NOMO-1 (cell line): ENCODE measurements at regions not wholly inside any gene's neighbourhood (a gene's known extent, or its start where the extent isn't known, plus 50 kb on each side); places are given as distances from the start of the nearest gene placed in this dataset.
"Not testable (repeated sequence)": the region's sequence is repeated elsewhere in the genome, so short reads cannot be mapped to it uniquely, and the experiment has no call there.

Source experiments
- DNase-seq, 2 experiments: peaks; one replicate each; lab custom pipeline; 2025; ENCODE audit not compliant: unreplicated experiment in 2 of 2; lab: John Stamatoyannopoulos, UW

- DNase-seq = no peak
Observed at GRCh38 chr2:159880729-159881128, 82.7 kb upstream of the CD302 start.

DNA sequence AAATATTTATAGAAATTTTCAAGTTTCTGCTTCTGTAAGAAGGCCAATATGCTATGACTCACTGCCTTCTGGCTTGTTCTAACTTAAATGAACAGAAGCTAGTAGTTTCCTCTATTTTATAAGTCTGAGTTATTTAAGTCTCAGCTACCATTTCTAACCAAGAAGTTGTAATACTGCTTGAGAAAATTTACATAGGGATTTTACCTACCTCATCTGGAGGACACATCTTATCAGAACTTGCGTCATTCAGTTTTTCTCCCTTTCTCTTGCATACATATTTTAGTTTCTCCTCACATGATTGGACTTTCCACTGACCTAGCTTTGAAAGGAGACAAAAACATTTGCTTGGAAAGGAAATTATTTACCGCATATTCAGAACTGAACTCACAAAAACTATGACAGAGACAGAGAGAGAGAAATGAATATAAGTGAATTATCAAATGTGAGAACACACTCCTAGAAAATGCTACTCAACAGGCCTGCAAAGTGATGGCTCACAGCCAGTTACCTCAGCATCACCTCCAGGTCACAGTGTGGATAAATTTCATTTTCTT lies 81.1 kb upstream of the CD302 start:
- DNase-seq = no peak

- DNase-seq = peak in 1 of 2 experiments; percentile 3
Observed at GRCh38 chr2:159875083-159875482, 77.1 kb upstream of the CD302 start.

GRCh38 chr2:159873258-159873657 lies 75.2 kb upstream of the CD302 start:
- peak; percentile 51 to 54 for DNase-seq

GRCh38 chr2:159872353-159872752 lies 74.3 kb upstream of the CD302 start:
- no peak for DNase-seq

DNA sequence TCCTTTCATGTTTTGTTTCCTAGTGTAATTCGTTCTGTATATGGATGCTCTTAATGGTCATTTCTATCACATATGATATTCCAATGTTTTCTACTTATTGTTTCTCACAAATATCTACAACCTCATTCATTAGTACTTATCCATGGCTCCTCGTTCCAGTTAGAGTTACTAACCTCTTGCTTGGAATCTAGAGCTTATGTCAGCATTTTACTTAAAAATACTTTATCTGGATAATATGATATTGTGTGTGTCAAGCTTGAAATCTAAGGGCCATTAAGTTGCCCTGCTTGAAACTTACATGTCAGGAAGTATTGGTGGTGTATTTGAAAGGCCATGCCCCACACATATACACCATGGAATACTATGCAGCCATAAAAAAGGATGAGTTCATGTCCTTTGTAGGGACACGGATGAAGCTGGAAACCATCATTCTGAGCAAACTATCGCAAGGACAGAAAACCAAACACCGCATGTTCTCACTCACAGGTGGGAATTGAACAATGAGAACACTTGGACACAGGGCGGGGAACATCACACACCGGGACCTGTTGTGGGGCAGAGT lies 70.7 kb upstream of the CD302 start:
- DNase-seq = not testable (repeated sequence)

DNA sequence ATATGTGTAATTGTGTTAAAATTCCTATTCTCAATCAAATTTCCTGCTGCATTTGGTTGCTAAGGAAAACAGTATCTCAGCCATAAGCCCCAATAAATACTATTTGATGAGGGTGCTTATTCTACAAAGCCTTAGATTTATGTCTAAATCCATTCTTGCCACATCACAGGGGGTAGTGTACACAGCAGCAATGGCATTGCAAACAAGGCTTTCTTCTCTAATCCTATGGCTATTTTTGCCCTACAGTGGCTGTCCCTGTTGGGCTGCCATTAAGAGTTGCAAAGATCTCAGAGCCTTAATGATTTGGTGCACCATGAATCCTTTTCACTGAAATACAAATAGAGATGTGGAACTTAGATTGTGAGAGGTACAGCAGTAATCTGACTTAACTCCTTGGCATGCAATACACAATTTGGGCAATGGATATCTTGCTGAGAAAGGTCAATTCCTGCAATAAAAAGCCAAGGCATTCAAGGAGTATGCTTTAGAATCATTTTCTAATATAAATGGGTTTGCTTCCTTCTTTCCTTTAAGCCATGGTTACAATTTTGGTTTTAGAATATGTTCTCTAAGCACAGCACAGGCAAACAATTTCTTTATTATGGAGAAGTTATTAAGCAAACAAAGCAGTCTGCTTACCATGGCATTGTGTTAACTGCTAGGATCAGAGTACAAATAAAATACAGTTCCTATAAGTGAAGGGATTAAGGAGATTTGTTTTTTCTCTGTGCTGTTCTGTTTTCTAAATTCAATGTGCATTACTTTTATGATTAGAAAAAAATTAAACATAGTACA lies 69.8 kb upstream of the CD302 start:
- DNase-seq = no peak

- no peak for DNase-seq
Observed at GRCh38 chr2:159863526-159864160, 65.6 kb upstream of the CD302 start.

DNA sequence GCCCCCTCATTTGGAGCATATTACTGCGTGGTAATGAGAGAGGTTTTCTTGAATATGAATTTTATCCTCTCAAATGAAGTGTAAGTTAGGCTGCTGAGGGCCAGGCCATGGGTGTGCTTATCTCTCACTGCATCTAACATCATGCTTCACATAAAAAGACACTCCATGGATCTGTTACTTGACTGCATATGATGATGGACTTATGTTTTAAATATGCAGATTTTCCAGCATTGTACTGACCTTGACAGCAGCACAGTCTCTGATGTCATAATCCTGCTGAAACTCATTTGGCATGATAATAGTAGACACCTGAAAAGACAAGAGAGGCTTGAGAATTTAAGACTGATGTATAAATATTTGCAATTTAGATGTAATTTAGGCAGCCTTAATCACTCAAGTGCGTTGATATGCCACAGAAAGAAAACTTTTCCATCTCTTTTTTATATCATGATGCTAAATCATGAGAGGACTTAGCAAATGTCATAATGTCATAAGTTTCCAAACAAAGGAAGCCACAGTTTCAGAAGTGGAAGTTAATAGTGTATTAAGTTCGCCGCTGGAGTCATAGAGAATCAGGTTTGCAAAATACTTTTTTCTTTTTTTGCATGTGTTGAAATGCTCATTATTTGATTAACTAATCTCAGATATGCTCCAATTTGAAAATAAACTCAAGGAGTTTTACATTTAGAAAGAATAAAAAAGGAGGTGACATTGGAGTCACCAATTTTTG lies 62.7 kb upstream of the CD302 start:
- DNase-seq = no peak

GRCh38 chr2:159859583-159859982 lies 61.6 kb upstream of the CD302 start:
- no peak for DNase-seq

- DNase-seq = no peak
Observed at GRCh38 chr2:159856760-159857159, 58.8 kb upstream of the CD302 start.

- no peak for DNase-seq
Observed at GRCh38 chr2:159855557-159856061, 57.6 kb upstream of the CD302 start.

GRCh38 chr2:159855143-159855542 lies 57.1 kb upstream of the CD302 start:
- peak in 1 of 2 experiments; percentile 6 for DNase-seq

DNA sequence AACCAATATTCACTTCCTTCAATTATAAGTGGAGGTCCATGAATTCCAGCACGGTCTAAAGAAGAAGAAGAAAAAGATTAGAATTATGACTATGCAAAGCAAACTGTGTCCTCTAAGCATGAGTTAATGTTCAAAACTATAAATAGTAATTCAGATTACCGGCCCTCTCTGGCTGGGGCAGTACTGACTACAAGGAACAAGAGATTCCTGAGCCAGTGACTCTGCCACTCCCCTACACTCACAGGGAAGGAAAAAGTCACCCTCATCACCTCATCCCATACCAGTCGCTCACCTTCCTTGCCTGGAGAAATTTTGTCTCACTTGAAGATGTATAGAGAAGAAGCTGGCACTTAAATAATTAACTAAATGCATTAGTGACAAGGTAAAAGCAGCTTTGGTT lies 56.5 kb upstream of the CD302 start:
- DNase-seq = no peak

- no peak for DNase-seq
Observed at GRCh38 chr2:159853101-159853500, 55.1 kb upstream of the CD302 start.

GRCh38 chr2:159851941-159852340 lies 53.9 kb upstream of the CD302 start:
- no peak for DNase-seq

GRCh38 chr2:159850789-159851188 lies 52.8 kb upstream of the CD302 start:
- no peak for DNase-seq

DNA sequence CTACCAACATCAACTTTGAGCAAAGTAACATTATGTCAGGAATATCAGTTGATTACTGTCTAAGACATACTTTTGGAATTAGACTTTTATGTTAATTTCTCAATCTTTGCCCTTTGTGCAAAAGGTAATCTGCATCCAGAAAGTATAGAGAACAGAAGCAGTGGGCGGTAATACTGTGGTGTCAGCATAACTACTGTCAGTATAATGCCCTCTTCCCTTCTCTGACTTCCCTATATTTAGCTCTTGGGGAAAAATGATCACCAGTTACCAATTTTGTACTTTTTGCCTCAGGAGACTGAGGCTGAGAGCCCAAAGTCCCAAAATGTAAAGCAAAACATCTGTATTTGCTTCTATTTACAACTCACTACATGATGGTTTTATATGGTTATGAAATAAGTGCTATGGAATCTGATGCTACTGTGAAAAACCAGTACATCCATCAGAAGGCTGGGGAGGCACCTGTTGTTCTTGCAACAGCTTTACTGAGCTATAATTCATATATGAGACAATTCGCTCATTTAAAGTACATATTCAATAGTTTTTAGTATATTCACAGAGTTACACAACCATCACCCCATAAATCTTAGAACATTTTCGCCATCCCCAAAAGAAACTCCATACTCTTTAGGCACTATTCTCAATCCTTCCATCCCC lies 51.3 kb upstream of the CD302 start:
- DNase-seq = no peak
